ENCODE measurements at regions not wholly inside any gene's neighbourhood (a gene's known extent, or its start where the extent isn't known, plus 50 kb on each side); places are given as distances from the start of the nearest gene placed in this dataset.

- Histone ChIP-seq H2AFZ (ENCODE audit: low read length) (no peak overlapping the region), H3K79me2 (ENCODE audit: insufficient read depth, low read length) (no peaks in the 10 kb centered on the region), H4K91ac (ENCODE audit: insufficient read length, low read depth, low read length) (no peak overlapping the region), H3K4me2 (ENCODE audit: insufficient read depth, insufficient read length, low read length) (no peak overlapping the region), H3K18ac (ENCODE audit: insufficient read length, low read depth, low read length) (no peak overlapping the region), H2BK12ac (ENCODE audit: insufficient read length, low read depth, low read length) (no peak overlapping the region), H4K8ac (replicated peaks; ENCODE audit: insufficient read length, low read depth, low read length) (no peak overlapping the region), H3K27me3 (ENCODE audit: insufficient read depth, low read length) (no peaks in the 10 kb centered on the region), H3T11ph (ENCODE audit: low read length) (no peak overlapping the region), H2BK5ac (ENCODE audit: insufficient read length, low read length) (no peak overlapping the region), H3K27ac (ENCODE audit: insufficient read length, low read depth, low read length) (no peak overlapping the region), H3K4me1 (ENCODE audit: insufficient read depth, low read length) (peaks cover 2% of the 10 kb centered on the region; the same call in 1 of the 2 replicates), H3K79me1 (ENCODE audit: insufficient read depth, low read depth, low read length, poor library complexity, severe bottlenecking) (no peaks in the 10 kb centered on the region), H2AK5ac (ENCODE audit: insufficient read length, low read length) (no peak overlapping the region), H4K20me1 (ENCODE audit: control insufficient read depth, insufficient read depth, insufficient read length) (no peaks in the 10 kb centered on the region), H3K9me3 (ENCODE audit: control insufficient read depth, low read depth, low read length) (no peaks in the 10 kb centered on the region), H2BK20ac (ENCODE audit: low read depth, low read length, poor library complexity, severe bottlenecking) (no peak overlapping the region), H3K4ac (ENCODE audit: low read depth, low read length) (no peak overlapping the region), H3K23ac (ENCODE audit: insufficient read length, low read depth, low read length) (no peak overlapping the region), H3K23me2 (ENCODE audit: insufficient read length, low read depth, low read length, poor library complexity, severe bottlenecking) (no peaks in the 10 kb centered on the region), H3K9ac (ENCODE audit: extremely low read depth, insufficient read length, low read length) (no peak overlapping the region), H2BK15ac (ENCODE audit: low read depth, low read length) (no peak overlapping the region), H4K5ac (ENCODE audit: insufficient read length, low read depth, low read length) (no peak overlapping the region), H3K14ac (ENCODE audit: insufficient read depth, low read length) (no peak overlapping the region), H2BK120ac (ENCODE audit: low read depth, low read length, poor library complexity, severe bottlenecking) (no peak overlapping the region), H3K56ac (ENCODE audit: insufficient read length, low read depth, low read length) (no peak overlapping the region)
- DNase-seq = no peak
- Mint-ChIP-seq H3K27ac (no peak overlapping the region), H3K9me3 (peaks cover 2 to 8% of the 10 kb centered on the region in 2 experiments; a peak in 3 of 5 replicates), H3K27me3 (ENCODE audit: low read depth) (no peaks in the 10 kb centered on the region), H3K4me1 (peaks cover 26 to 32% of the 10 kb centered on the region in 2 experiments), H3K36me3 (ENCODE audit: insufficient read depth in 1 of 3, low read depth in 3 of 3) (peaks cover 0 to 8% (median 0%) of the 10 kb centered on the region in 3 experiments; a peak in 2 of 7 replicates), H3K4me3 (no peak overlapping the region)
- WGBS (ENCODE audit: extremely low coverage, insufficient read length, low lambda C conversion rate) = no CpG with 5 or more reads among the region's 4 CpGs
- TF ChIP-seq CTCF (conservative IDR thresholded peaks at IDR 0.05) = no peak
Observed at GRCh38 chr1:244758708-244759107, 76.8 kb upstream of the COX20 start.
